ENCODE measurements at regions not wholly inside any gene's neighbourhood (a gene's known extent, or its start where the extent isn't known, plus 50 kb on each side); places are given as distances from the start of the nearest gene placed in this dataset.
A peak's percentile ranks its signal among the peaks of the same experiment; 100 is the strongest.

DNA sequence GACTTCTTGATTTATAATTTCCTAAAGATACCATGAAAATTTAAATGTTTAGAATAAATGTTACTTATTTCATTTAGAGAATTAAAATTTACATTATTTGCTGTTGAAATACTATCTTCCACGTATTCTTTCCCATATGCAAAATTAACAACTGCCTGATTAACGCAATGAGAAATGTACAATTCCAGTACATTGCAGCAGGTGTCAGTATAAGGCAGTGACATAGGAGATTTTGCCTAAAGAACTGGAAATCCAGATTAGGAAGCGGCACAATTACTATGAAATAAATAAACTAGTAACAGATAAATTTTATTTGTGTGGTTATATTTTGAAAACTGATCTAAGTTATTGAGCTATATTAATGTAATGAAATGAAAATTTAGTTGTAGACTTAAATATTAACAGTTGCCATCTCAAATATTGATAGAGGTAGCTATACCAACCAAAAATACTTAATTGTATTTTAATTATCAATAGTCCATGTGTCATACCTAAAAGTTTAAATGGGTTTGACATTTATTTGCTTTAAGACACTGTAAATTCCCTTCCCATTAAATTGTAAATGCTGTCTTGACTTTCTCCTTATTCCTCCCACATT, 300.2 kb downstream of the UTRN start:
- peak; percentile 56 for DNase-seq

DNA sequence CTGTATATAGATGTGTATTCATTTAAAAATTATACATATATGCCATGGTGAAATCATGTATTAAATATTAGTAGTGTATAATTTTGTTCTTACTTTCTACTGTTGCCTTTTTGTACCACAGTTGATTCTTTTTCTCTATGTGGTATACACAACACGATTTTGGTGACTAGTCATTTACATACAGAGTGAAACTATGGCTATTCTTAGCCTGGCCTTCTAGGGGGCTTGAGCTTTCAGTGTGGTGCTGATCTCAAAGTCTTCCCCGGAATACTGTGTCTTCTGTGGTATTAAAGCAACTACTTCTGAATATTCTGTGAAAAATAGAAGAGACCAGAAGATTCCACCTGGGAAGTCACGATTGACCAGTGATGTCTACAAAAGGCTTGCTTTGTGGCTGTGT, 301.9 kb downstream of the UTRN start:
- no peak for DNase-seq

DNA sequence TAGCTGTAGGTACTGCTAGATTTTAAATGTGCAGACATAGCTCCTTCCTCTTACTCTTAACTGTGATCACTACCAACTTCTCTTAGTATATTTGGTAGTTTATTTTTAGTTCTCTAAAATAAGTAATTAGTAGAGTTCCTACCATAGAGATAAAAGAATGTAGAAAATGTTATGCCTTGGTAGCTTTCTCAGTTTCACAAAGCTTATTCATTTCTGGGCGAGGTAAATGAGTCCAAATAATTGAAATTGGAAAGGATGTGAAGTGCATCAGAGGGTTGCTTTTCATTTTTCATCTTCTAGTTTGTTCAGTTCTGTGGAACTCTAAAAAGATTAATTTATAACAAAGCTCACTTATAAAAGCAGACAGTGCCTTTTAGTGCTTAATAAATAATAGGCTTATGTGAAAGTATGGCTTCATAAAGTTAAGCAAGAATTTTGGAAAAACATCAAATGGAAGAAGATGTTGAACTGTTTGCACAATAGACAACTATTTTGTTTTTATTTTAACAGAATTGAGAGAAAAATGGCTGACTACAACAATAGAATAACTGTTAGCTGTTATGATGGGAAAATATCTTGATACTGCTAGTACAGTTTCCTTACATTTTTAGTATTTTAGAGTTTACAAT, 303.7 kb downstream of the UTRN start:
- no peak for DNase-seq

DNA sequence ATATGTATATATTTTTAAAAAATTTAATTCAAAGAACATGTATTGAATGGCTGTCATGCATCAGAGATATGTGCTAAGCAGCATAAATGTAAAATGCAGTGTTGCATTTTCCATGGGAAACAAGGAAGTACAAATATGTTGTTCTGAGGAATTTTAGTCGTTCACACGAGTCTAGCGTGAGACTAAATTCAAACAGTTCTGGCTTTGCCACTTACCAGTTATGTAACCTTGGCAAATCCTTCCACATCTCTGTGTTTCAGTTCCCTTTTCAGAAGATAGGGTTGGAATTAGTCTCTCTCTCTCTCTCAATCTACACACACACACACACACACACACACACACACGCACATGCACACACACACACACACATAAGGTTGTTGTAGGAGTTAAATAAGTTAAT, 305.4 kb downstream of the UTRN start:
- DNase-seq, result no peak

DNA sequence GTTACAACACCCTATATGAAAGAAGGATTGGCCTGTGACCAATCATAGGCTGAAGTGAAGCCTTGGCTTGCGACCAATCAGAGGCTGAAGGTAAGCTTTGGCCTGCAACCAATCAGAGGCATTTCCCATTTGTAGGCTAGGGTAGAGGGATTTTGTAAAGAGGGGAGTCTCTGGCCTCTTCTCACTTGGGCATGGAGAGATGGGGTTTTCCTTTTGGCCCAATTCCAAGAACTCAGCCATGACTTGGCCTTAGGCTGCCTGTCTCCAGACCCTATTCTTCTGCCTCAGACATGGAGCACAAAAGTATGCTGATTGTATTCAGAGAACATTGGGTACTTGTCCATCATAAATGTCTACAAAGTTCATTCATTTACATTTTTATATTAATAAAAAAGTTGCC, 308.3 kb downstream of the UTRN start:
- DNase-seq, result no peak

DNA sequence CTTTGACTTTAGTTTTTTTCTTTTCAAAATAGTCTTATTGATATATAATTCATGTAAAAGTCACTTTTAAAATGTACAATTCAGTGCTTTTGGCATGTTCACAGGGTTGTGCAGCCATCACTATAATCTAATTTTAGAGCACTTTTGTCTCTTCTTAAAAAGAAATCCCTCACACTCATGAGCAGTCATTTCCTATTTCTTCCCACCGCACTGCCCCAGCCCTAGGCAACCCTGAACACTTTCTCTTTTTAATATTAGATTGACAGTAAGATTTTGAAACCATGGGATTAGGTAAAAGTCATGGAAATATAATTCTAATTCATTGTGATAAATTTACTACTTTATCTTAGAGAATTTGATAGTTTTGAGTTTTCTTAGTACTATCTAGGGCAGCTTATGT, 309.4 kb downstream of the UTRN start:
- no peak for DNase-seq

DNA sequence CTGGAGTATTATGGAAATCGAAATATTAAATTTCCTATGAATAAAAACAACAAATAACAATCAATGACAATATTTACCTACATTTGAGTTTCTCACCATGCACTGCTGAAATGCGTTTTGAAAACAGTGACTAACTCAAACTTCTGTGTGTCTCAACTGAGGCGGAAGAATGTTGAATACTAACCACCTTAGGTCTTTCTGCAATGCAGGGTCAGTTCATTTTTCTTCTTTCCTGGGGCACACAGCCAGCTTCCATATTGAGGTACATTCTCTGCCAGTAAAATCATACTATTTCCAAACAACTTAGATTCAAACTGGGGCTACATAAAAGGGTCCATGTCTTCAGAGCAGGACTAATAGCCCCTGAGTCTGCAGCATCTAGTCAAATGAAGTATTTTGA, 310.1 kb downstream of the UTRN start:
- no peak for DNase-seq

DNA sequence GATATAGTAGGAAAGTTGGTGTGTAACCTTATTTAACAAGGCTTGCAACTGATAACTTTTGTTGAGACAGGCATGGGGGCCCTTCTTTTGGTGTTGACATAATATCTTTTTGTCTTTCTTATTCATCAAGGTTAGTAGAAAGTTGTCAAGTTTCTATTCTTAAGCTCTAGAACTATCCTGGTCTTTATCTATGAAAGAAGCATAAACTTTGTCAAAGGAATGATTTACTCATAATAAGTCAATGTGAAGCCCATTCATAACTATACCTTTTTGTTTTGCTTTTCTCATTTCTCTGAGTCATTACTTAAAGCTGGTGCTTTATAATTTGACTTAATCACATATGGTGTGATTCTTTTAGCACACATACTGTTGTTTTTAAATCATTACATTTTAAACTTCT, 312.4 kb downstream of the UTRN start:
- DNase-seq, result no peak

DNA sequence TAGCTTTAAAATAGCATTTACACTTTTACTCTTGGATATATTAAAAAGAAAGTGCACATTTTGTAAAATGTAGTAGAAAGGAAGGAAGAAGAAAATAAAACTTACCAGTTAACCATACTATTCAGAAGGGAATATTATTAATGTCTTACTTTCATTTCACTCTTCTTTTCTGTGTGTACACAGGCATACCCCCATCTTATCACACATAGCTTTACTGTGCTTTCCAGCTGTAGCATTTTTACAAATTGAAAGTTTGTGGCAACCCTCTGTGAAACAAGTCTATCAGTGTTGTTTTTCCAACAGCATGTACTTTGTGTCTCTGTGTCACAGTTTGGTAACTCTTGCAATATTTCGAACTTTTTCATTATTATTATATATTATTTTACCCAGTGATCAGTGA, 314.5 kb downstream of the UTRN start:
- no peak for DNase-seq

DNA sequence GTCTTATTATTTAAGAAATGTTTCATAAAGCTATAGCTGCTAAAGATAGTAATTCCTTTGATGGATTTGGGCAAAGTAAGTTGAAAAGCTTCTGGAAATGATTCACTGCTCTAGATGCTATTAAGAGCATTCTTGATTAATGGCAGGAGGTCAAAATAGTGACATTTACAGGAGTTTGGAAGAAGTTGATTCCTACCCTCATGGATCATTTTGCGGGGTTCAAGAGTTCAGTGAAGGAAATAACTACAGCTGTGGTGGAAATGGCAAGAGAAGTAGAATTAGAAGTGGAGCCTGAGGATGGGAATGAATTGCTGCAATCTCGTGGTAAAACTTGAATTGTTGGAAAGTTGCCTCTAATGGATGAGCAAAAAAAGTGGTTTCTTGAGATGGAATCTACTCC, 316.1 kb downstream of the UTRN start:
- no peak for DNase-seq

DNA sequence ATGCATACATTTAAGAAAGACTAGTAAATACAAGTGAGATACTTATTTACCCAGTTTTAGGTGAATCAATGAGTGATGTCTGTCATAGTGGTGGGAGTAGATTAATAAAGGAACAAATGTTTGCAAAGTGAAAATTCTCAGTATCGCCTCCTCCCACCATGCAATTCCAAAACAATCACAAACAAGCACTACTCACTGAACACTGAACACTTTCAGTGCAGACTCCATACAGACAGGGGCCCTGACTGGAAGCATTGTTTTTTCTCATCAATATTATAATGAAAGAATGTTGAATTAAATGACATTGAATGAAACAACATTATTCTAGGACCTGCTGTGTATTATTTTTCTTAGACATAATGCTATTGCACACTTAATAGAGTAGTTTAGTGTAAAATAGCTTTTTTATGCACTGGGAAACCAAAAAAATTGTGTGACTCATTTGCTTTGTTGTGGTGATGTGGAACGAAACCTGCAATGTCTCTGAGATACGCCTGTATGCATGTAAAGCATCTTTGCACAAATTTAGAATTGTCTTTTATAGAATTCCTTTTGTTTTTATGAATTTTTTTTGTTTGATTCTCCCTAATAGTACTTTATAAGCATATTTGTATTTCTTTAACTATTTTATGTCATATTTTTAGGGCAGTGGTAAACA, 317.5 kb downstream of the UTRN start:
- no peak for DNase-seq

DNA sequence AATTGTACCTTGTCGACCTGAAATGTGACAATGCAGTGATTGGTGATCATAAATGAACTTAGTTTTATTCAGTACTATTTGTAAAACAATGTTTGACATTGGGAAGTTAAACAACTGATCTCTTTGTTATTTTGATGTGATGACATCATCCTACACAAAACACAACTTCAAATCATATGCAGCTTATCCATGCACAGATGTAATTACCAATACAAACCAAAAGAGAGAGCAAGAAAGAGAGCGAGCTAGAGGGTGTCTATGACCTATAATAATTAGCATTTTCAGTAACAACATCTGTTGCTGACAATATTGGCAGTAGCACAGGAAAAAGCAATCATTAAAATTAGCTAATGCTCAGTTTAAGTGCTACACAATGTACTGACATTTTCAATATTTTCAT, 320.9 kb downstream of the UTRN start:
- no peak for DNase-seq

DNA sequence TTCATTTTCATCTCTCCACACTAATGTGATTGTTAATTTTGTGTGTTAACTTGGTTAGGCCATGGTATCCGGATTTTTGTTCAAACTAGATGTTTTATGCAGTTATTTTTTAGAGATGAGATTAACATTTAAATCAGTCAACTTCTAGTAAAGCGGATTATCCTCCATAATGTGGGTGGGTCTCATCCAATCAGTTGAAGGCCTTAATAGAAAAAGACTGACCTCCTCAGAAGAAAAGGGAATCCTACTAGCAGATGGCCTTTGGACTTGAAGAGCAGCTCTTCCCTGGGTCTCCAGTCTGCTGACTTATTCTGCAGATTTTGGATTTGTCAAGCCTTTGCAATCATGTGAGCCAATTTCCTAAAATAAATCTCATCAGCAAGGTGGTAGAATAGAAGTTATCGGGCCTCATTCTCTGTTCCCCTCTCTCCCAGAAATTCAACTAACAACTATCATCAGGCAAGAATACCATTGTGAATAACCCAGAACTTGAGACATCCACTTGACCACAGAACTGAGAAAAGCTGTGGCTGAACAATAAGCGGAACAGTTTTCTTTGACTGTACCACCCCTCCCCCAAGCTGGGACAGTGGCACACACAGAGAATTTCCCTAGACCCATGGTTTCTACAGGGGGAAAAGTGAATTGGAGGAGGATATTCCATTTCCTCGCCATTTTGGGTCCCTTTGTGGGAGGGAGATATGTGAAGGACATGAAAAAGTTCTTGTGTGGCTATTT, 323.0 kb downstream of the UTRN start:
- no peak for DNase-seq

DNA sequence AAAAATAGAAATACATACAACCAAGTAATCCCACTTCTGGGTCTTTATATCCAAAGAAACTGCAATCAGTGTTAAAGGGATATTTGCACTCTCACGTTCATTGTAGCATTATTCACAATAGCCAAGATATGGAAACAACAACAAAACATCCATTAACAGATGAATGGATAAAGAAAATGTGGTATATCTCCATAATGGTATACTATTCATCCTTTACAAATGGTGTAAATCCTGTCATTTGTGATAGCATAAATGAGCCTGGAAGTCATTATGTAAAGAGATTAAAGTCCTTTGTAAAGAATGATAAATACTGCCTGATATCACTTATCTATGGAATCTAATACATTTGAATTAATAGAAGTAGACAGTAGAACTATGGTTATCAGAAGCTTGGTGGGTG, 327.7 kb downstream of the UTRN start:
- no peak for DNase-seq

DNA sequence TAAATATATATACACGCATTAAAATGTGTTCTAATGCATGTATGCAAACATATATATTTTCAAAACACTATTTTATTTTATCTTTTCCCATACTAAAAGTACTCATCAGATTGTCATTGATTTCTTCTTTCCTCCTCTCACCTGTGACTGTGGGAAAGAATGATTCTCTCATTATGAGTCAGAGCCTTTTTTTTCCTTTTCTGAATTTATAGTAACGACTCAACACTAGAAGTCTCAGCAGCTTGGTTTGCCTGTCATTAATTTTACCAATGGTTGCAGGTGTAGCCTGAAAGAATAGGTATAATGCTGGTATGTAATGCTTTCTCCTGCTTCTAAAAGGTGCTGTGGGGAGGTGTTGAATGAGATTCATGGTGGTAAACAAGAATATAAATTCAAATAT, 328.7 kb downstream of the UTRN start:
- DNase-seq, result peak; percentile 3

DNA sequence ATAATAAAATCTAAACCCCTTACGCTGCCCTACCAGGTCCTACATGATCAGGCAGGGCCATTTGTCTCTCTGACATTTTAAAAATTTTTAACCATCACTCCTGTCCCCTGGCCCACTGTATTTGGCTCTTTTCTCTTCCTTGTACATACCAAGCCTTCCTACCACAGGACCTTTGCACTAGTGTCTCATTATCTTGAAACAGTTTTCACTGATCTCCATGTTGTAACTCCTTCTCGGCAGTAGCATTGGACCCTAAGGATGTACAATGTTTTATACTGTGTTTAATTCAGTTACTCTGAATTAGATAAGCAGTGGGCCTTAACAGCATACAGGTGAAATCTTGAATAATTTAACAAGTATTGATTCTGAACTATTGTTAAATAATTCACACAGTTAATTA, 330.7 kb downstream of the UTRN start:
- no peak for DNase-seq

DNA sequence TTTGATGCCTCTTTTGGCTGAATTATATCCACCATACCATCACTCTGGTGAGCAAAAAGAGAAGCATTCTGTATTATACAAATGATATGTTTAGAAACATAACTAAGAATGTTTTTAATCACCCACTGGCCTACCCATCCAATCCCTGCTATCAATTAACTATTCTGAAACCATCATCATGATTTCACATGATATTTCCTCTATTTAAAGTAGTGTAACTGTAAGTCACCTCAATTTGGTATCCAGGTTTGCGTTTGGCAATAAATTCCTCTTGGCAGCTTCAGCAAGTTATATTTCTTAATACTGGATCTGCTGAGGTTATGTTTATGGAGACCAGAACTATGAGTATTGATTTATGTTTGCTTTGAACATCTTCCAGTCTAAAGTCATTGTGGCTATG, 332.1 kb downstream of the UTRN start:
- no peak for DNase-seq

DNA sequence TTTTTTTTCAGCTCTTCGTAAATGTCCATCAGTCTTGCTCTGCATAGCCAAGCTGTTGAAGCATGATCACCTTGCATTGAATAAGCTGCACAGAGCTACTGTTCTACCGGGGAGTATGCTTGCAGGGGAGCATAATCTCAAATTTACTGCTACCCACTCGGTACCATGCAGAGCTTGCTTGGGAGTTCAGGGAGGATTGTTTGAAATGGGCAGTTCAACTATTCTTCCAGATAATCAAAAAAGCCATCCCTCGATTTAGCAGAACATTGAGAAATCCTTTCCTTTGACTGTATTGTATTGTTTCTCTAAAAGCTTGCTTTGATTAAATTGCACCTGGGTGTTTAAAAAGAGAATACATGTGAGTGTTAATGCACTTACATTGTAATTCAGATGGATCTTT, 332.6 kb downstream of the UTRN start:
- DNase-seq, result no peak

DNA sequence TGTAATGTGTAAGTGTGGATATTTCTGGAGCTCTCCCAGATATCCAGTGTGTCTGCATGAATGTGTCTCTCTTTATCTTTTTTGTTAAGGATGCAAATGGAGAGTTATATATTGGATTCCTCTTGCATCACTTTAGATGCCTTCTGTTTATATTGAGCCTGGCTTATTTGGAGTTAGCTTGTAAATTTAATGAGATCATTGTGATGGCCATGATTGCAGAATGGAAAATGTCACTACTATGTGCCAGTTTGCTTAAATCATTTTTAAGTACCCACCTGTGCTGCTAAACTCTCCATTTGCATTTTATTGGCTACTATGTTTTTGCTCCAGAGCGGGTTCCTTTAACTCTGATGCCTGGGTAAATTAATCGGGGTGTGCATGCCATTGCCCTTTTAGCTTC, 334.8 kb downstream of the UTRN start:
- no peak for DNase-seq

DNA sequence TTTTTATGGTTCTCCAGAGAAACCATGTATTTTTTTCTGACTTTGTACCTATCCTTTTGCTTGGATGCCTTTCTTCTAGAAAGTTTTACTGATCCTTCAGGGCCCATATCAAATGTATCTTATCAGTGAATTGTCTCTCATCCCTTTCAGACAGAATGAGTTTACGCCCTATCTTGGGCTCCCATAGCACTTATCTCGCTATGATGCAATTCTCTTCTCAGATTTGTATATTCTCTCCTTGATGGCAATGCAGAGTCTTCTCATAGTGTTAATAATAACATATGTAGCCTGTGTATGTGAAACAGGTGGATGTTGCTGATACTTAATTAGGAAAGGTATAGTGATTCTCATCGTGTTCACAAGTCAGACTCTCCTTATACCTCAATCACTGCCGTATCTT, 336.2 kb downstream of the UTRN start:
- DNase-seq, result no peak

DNA sequence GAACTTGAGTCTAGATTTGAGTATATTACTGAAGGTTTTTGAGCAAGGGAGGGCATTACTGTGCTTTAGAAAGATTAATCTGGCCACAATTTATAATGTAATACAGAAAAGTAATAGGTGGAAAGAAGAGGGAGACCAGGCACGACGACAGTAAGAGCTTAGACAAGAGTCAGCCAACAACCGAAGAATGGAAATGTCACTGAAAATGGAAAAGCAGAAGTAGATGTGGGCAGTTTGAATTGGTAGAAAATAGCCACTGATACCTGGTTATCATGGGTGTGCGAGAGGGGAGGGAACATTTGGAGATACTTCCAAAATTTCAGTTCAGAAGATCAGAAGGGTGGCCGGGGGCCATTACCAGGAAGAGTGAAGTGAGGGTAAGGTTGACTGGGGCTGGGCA, 339.1 kb downstream of the UTRN start:
- no peak for DNase-seq

DNA sequence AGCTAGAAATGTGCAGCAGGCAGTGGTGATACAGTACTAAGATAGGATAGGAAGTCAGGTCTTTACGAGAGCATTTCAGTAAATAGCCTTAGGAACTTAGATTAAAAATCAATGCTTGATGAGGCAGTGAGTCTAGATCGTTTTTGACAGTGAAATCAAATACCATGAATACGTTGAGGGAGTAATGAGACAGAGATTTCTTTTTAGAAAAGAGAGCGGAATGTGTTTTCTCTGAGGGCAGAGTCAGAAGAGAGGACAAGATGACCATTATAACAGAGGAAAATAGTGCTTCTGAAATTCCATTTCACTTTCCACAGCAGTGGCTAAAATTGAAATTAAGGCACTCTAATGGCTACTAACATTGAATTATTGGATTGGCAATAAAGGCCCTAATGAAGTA, 339.6 kb downstream of the UTRN start:
- DNase-seq, result no peak

DNA sequence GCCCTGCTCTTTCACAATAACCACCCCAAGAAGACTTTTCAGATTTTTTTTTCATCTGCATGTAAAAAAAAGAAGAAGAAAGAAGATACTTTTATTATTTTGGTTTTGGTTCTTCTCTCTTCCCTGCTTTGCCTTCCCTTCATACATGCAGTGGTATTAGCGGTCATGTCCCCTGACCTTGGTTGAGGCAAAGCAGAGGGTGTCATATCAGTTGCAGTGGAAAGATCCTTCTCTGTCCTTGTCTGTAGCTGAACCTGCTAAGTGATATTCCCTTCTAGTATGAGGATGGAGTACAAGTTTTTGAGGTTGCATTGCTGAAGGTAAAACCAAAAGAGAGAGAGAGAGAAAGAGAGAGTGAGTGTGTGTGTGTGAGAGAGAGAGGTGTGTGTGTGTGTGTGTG, 345.7 kb downstream of the UTRN start:
- no peak for DNase-seq

DNA sequence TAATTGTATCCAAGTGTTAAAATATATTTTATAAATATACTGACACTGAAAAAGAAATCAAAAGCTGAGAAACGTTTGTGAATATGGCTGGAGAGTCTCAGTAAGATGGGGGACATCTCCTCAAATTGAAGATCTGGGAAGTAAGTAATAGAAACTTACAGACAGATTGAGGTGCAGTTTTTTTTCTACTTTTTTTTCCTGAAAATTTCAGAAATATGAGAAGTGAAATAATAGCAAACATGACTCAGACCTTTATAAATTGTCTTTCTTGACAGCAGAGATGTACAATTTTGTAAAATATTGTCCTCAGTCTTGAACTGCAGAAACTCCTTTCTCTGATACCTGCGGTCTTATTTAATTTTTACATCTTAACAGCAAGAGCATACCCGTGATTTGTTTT, 347.1 kb downstream of the UTRN start:
- DNase-seq, result no peak

All from DMS53 (cell line).